Naive thymus-derived CD4-positive, alpha-beta T cell (primary cell): ENCODE measurements at regions not wholly inside any gene's neighbourhood (a gene's known extent, or its start where the extent isn't known, plus 50 kb on each side); places are given as distances from the start of the nearest gene placed in this dataset.
A peak's percentile ranks its signal among the peaks of the same experiment; 100 is the strongest.

Experiments
- ATAC-seq: fragments of 150-1000 bp; cut with Tn5 transposase; 2 replicates; pipeline ENCODE4 v1.10.0; 2021; ENCODE audit warnings: mild to moderate bottlenecking, moderate library complexity
- CTCF ChIA-PET: fragments of 350-600 bp; sonication (Branson Sonifier 250); formaldehyde crosslinking; loops from one replicate; lab custom pipeline; 2021; ENCODE audit warnings: antibody characterized with exemption; lab: Charles Lee
- POLR2A ChIA-PET: fragments of 350-600 bp; sonication (Branson Sonifier 250); formaldehyde crosslinking; loops from one replicate; lab custom pipeline; 2021; ENCODE audit warnings: antibody characterized with exemption, inconsistent platforms; lab: Charles Lee
- DNase-seq, 9 donors: peaks; one replicate each; pipeline versions ENCODE4 v3.0.0 to v3.0.0-alpha.2; 2020 to 2022; ENCODE audit warnings: mixed read lengths in 1 of 9
- H3K27ac ChIP-seq: one replicate; pipeline ENCODE4 v1.7.0; 2013; ENCODE audit warnings: mild to moderate bottlenecking, low read depth, low read length, moderate library complexity
- H3K27me3 ChIP-seq, 2 donors: one replicate each; pipeline ENCODE4 v1.7.0; 2013; ENCODE audit warnings: low read length in 2 of 2, mild to moderate bottlenecking in 2 of 2, moderate library complexity in 2 of 2; ENCODE audit not compliant: control insufficient read depth in 2 of 2, insufficient read depth in 2 of 2
- H3K36me3 ChIP-seq, 3 experiments: 1 replicate in 2 of 3; 2 replicates in 1 of 3; pipeline ENCODE4 v1.7.0; 2013; ENCODE audit warnings: low read length in 3 of 3, mild to moderate bottlenecking in 3 of 3, moderate library complexity in 1 of 3; ENCODE audit not compliant: insufficient read depth in 3 of 3, control insufficient read depth in 2 of 3
- H3K4me1 ChIP-seq, 2 donors: one replicate each; pipeline ENCODE4 v1.7.0; 2013; ENCODE audit warnings: low read length in 2 of 2, mild to moderate bottlenecking in 2 of 2, moderate library complexity in 1 of 2; ENCODE audit not compliant: control insufficient read depth in 2 of 2, insufficient read depth in 2 of 2
- H3K4me3 ChIP-seq: 2 replicates; pipeline ENCODE4 v1.7.0; 2013; ENCODE audit warnings: mild to moderate bottlenecking, low read length
- H3K9me3 ChIP-seq, 3 experiments: 1 replicate in 2 of 3; 2 replicates in 1 of 3; pipeline ENCODE4 v1.7.0; 2013; ENCODE audit warnings: low read length in 3 of 3; ENCODE audit not compliant: control insufficient read depth in 2 of 3
- H3K27ac Mint-ChIP-seq, 9 donors: one replicate each; pipeline ENCODE4 v1.8.0; 2020 to 2022; ENCODE audit warnings: mixed read lengths in 9 of 9, mild to moderate bottlenecking in 8 of 9, moderate library complexity in 5 of 9, inconsistent platforms in 2 of 9
- H3K27me3 Mint-ChIP-seq, 5 donors: one replicate each; pipeline ENCODE4 v1.8.0; 2021 to 2022; ENCODE audit warnings: mixed read lengths in 5 of 5, mild to moderate bottlenecking in 1 of 5
- H3K36me3 Mint-ChIP-seq, 5 donors: one replicate each; pipeline ENCODE4 v1.8.0; 2020 to 2022; ENCODE audit warnings: mixed read lengths in 5 of 5, mild to moderate bottlenecking in 3 of 5, inconsistent platforms in 1 of 5
- H3K4me1 Mint-ChIP-seq, 7 donors: one replicate each; pipeline ENCODE4 v1.8.0; 2020 to 2022; ENCODE audit warnings: mixed read lengths in 7 of 7, mild to moderate bottlenecking in 3 of 7, inconsistent platforms in 1 of 7
- H3K4me3 Mint-ChIP-seq, 10 donors: one replicate each; pipeline ENCODE4 v1.8.0; 2020 to 2022; ENCODE audit warnings: mild to moderate bottlenecking in 10 of 10, mixed read lengths in 10 of 10, moderate library complexity in 6 of 10, inconsistent platforms in 2 of 10
- H3K9me3 Mint-ChIP-seq, 11 donors: one replicate each; pipeline ENCODE4 v1.8.0; 2020 to 2022; ENCODE audit warnings: mixed read lengths in 11 of 11, mild to moderate bottlenecking in 4 of 11, inconsistent platforms in 1 of 11, moderate library complexity in 1 of 11
- intact Hi-C, 2 donors: fragments of 100-400 bp; cut with micrococcal nuclease; formaldehyde crosslinking; loops; one replicate each; pipeline ENCODE4 v1.15.1; 2023

DNA sequence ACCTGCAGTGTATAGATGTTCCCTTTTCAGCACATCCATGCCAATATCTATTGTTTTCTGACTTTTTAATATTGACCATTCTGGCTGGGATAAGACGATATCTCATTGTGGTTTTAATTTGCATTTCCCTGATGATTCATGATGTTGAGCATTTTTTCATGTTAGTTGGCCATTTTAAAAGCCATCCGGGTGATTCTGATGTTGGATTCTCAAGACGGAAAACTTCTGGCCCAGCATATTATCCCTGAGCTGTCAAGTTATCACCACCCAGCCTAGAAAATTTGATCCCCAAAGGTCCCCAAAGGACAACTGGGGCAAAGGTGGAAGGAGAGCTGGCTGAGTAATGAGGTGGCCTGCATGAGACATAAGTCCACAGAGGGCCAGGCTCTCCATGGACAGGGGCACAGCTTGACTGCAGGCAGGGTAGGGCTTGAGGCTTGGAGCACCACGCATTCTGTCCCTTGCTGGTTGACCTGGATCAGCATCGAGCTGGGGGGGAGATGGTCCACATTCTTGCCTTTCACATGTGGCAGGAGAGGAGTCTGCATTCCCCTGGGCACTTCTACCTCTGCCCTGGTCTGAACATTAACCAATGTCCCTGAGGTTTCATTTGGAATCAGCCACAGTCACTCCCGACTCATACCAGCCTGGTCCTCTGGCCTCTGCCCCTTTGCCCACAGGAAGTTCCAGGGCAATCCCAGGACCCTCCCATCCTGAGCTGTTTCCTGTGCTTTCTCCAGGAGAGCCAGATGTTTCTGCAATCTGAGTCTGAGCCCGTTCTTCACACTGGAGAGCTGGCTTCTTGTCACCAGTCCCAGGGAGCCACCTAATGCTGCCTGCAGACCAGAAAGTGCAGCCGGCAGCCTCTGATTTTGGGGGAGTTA is 69.2 kb downstream of the ISG20 start:
- Mint-ChIP-seq H3K9me3 (no peaks in the 10 kb centered on the region), H3K27me3 (peaks cover 36 to 55% (median 52%) of the 10 kb centered on the region in 5 donors), H3K36me3 (no peaks in the 10 kb centered on the region), H3K27ac (no peak overlapping the region), H3K4me3 (no peak overlapping the region), H3K4me1 (peaks cover 8 to 27% (median 13%) of the 10 kb centered on the region in 7 donors)
- no peaks in the 10 kb centered on the region for H3K9me3 ChIP-seq
- no peak overlapping the region for H3K27ac ChIP-seq
- intact Hi-C loops = no loop called here
- ATAC-seq (no peak), DNase-seq (no peak)
- H3K36me3 ChIP-seq = no peaks in the 10 kb centered on the region
- ChIA-PET POLR2A (no interaction called here), CTCF (no interaction called here)
- H3K4me3 ChIP-seq = no peak overlapping the region
- H3K27me3 ChIP-seq = no peaks in the 10 kb centered on the region
- H3K4me1 ChIP-seq = peaks cover 0 to 7% of the 10 kb centered on the region in 2 donors

DNA sequence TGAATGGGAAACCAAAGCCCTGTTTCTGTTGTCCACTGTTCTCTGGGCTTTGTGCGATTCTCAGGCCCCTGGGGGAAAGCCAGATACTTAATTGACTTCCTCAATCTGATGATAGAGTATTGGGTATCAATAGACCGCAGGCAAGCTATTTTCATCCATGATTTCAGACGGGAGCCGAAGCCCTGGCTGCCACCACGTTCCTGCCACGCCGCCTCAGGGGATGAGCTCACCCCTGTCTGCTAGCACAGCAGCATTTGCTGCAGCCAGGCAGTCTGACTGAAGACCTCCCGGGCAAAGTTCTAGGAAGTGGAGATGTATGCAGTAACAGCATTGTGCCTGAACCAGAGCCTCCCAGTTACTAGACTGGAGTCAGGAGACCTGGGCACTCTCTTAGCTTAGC is 69.8 kb downstream of the ISG20 start:
- H3K4me3 ChIP-seq = no peak overlapping the region
- no peaks in the 10 kb centered on the region for H3K9me3 ChIP-seq
- H3K36me3 ChIP-seq = no peaks in the 10 kb centered on the region
- Mint-ChIP-seq H3K27me3 (peaks cover 36 to 55% (median 52%) of the 10 kb centered on the region in 5 donors), H3K27ac (peak overlapping the region in 1 of 9 donors; percentile 41), H3K36me3 (no peaks in the 10 kb centered on the region), H3K4me3 (no peak overlapping the region), H3K4me1 (peaks cover 8 to 20% (median 13%) of the 10 kb centered on the region in 7 donors), H3K9me3 (no peaks in the 10 kb centered on the region)
- DNase-seq (no peak), ATAC-seq (no peak)
- ChIA-PET CTCF (no interaction called here), POLR2A (no interaction called here)
- intact Hi-C loops = no loop called here
- H3K27ac ChIP-seq = no peak overlapping the region
- peaks cover 0 to 7% of the 10 kb centered on the region in 2 donors for H3K4me1 ChIP-seq
- no peaks in the 10 kb centered on the region for H3K27me3 ChIP-seq

DNA sequence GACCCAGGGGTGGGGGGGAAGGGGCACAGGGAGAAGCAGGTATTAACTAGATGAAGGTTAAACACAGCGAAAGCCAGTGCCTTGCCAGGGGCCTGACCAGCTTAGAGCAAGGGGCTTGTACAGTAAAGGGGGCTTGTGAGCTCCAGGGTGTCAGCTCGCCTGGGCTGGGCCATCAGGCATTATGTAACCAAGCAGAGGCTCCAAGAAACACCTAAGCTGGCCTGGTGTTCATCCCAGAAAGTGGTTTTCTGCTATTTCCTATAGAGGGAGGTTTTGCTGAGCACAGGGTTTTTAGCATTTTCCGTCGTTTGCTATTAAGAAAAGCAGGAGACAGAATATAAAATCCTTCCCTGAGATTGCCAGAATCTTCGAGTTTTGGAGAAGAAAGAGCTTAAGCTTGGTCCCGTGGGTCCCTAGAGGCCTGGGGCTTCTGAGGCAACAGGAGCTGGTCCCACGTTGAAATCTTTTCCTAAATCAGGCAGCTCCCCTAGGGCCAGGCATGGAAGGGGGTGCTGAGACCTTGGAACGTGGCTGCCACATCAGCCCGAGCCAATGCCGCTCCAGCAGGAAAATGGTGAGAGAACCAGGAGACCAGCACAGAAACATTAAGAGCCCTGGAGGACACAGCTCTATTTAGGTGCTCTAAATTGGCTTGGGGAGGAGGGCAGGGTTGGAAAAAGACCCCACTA is 71.4 kb downstream of the ISG20 start:
- Mint-ChIP-seq H3K4me3 (no peak overlapping the region), H3K27me3 (peaks cover 31 to 56% (median 38%) of the 10 kb centered on the region in 5 donors), H3K36me3 (no peaks in the 10 kb centered on the region), H3K9me3 (no peaks in the 10 kb centered on the region), H3K27ac (no peak overlapping the region), H3K4me1 (peaks cover 5 to 9% (median 8%) of the 10 kb centered on the region in 7 donors)
- no peak for ATAC-seq
- intact Hi-C loops = no loop called here
- no peaks in the 10 kb centered on the region for H3K27me3 ChIP-seq
- H3K4me3 ChIP-seq = no peak overlapping the region
- ChIA-PET CTCF (no interaction called here), POLR2A (no interaction called here)
- no peak overlapping the region for H3K27ac ChIP-seq
- H3K9me3 ChIP-seq = no peaks in the 10 kb centered on the region
- H3K4me1 ChIP-seq = peaks cover 0 to 7% of the 10 kb centered on the region in 2 donors
- DNase-seq = no peak
- no peaks in the 10 kb centered on the region for H3K36me3 ChIP-seq

DNA sequence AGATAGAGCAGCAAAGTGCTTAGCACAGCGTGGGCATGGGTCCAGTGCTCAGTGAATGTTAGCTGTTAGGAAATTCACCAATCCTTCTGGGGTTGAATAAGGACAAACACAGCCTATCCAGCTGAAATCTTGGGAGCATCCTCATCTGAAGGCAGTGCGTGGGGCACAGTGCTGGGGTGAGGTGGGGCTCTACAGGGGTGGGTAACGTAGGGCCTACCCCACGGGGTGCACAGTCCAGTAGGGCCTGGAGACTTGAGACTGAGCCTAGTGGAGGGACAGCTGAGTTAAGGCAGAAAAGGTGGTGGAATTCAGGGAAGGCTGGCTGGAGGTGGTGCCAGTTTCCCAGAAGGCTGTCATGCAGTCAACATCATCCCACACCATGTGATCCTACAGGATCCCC is 73.0 kb downstream of the ISG20 start:
- no peak overlapping the region for H3K27ac Mint-ChIP-seq
- peaks cover 0 to 2% (median 0%) of the 10 kb centered on the region in 7 donors for H3K4me1 Mint-ChIP-seq
- Histone ChIP-seq H3K4me3 (no peak overlapping the region), H3K9me3 (no peaks in the 10 kb centered on the region), H3K4me1 (no peaks in the 10 kb centered on the region), H3K36me3 (no peaks in the 10 kb centered on the region), H3K27me3 (no peaks in the 10 kb centered on the region), H3K27ac (no peak overlapping the region)
- ChIA-PET POLR2A (no interaction called here), CTCF (no interaction called here)
- H3K27me3 Mint-ChIP-seq = peaks cover 22 to 50% (median 27%) of the 10 kb centered on the region in 5 donors
- H3K36me3 Mint-ChIP-seq = no peaks in the 10 kb centered on the region
- ATAC-seq = no peak
- intact Hi-C loops = no loop called here
- no peak overlapping the region for H3K4me3 Mint-ChIP-seq
- no peak for DNase-seq
- no peaks in the 10 kb centered on the region for H3K9me3 Mint-ChIP-seq

DNA sequence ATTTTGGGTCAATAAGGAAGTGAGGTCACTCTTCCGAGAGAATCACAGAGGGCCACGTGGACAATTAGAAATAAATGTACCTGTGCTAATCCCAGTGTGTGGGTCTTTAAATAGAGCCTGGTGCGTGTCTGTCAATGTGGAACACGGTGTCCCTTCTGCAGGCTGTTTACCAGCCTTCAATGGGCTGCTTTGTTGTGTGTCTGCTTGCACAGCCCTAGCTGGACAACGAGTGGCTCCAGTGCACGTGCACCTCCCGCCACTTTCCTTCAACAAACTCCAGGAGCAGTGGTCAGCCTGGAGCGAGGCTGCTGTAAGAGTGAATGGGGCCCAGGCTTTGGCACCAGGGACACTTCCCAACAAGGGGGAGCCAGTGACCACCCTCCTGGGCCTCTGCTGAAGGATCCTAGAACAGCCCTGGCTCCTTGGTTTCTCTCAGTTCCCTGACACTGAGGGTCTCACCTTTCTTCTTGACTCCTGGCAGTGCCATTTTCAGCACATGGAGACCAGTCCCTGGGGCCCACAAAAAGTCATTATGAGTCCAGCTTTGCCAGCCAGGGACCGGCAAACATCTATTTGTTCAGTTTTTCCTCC is 76.1 kb downstream of the ISG20 start:
- Mint-ChIP-seq H3K27ac (no peak overlapping the region), H3K9me3 (no peaks in the 10 kb centered on the region), H3K4me1 (peaks cover 0 to 2% (median 0%) of the 10 kb centered on the region in 7 donors), H3K4me3 (no peak overlapping the region), H3K27me3 (peaks cover 5 to 42% (median 19%) of the 10 kb centered on the region in 5 donors), H3K36me3 (no peaks in the 10 kb centered on the region)
- no peak overlapping the region for H3K27ac ChIP-seq
- H3K36me3 ChIP-seq = no peaks in the 10 kb centered on the region
- ChIA-PET CTCF (no interaction called here), POLR2A (no interaction called here)
- H3K4me1 ChIP-seq = no peaks in the 10 kb centered on the region
- DNase-seq (no peak), ATAC-seq (no peak)
- H3K9me3 ChIP-seq = no peaks in the 10 kb centered on the region
- intact Hi-C loops = no loop called here
- H3K27me3 ChIP-seq = no peaks in the 10 kb centered on the region
- H3K4me3 ChIP-seq = no peak overlapping the region

DNA sequence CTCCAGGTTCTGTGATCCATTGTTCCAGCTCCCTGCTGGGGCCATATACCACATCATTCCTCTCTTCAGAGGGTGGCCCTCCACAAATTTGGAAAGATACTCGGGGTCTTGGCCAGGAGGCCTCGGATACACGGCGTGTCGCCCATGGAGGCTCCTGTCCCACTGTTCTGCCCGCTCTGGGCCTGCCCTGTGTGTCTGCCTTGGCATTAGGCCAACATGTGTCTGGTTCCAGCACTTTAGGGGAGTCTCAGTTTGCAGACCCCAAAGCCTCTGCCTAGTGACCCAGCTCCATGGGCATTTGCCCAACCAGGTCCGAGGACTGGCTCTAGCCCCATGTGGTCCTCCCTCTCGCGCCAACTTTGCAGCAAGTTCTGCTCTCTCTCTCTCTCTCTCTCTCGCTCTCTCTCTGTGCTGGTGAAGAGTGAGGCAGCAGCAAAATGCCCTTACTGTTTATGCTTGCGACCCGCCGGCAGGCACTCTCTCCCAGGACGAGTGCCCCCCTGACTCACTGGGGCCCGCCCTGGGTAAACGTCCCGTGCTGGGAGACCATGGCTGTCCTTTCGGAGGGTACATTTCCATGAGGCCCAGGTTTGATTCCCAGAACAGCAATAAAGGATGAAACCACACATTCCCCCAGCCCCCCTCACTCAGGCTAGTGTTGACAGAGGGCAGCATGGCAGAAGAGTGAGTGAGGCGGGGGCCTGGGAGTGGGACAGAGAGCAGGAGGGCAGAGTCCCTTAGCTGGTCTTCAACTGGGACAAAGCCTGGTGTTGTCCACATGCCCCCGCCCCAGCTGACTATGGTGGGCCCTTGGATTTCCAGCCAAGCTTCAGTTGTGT is 77.9 kb downstream of the ISG20 start:
- POLR2A ChIA-PET = no interaction called here
- ATAC-seq (no peak), DNase-seq (no peak)
- H3K4me1 ChIP-seq = no peaks in the 10 kb centered on the region
- CTCF ChIA-PET = no interaction called here
- intact Hi-C loops = no loop called here
- Mint-ChIP-seq H3K27ac (no peak overlapping the region), H3K4me3 (no peak overlapping the region), H3K36me3 (no peaks in the 10 kb centered on the region), H3K4me1 (peaks cover 0 to 2% (median 0%) of the 10 kb centered on the region in 7 donors), H3K27me3 (peaks cover 5 to 33% (median 13%) of the 10 kb centered on the region in 5 donors), H3K9me3 (peaks cover 0 to 1% (median 0%) of the 10 kb centered on the region in 11 donors)
- no peak overlapping the region for H3K4me3 ChIP-seq
- H3K9me3 ChIP-seq = no peaks in the 10 kb centered on the region
- no peaks in the 10 kb centered on the region for H3K27me3 ChIP-seq
- H3K36me3 ChIP-seq = no peaks in the 10 kb centered on the region
- H3K27ac ChIP-seq = no peak overlapping the region
